ENCODE measurements at regions not wholly inside any gene's neighbourhood (a gene's known extent, or its start where the extent isn't known, plus 50 kb on each side); places are given as distances from the start of the nearest gene placed in this dataset.

- no peak for DNase-seq (ENCODE audit: low read depth in 3 of 3)
Measured at GRCh38 chr16:9570521-9570920, 479.1 kb downstream of the HAPSTR1 start.

- DNase-seq (ENCODE audit: low read depth in 3 of 3): no peak
Measured at GRCh38 chr16:9578459-9578858, 487.0 kb downstream of the HAPSTR1 start.

GRCh38 chr16:9580025-9580424 lies 488.6 kb downstream of the HAPSTR1 start:
- no peak for DNase-seq (ENCODE audit: low read depth in 3 of 3)

GRCh38 chr16:9593440-9593839 lies 502.0 kb downstream of the HAPSTR1 start:
- DNase-seq (ENCODE audit: low read depth in 3 of 3): no peak

GRCh38 chr16:9594047-9594446 lies 502.6 kb downstream of the HAPSTR1 start:
- no peak for DNase-seq (ENCODE audit: low read depth in 3 of 3)

GRCh38 chr16:9594946-9595345 lies 503.5 kb downstream of the HAPSTR1 start:
- DNase-seq (ENCODE audit: low read depth in 3 of 3): no peak

- DNase-seq (ENCODE audit: low read depth in 3 of 3): no peak
Measured at GRCh38 chr16:9595393-9595792, 503.9 kb downstream of the HAPSTR1 start.

- DNase-seq (ENCODE audit: low read depth in 3 of 3): no peak
Measured at GRCh38 chr16:9596788-9597187, 505.3 kb downstream of the HAPSTR1 start.

- DNase-seq (ENCODE audit: low read depth in 3 of 3): no peak
Measured at GRCh38 chr16:9597967-9598730, 506.7 kb downstream of the HAPSTR1 start.

- no peak for DNase-seq (ENCODE audit: low read depth in 3 of 3)
Measured at GRCh38 chr16:9598731-9599083, 507.3 kb downstream of the HAPSTR1 start.

- DNase-seq (ENCODE audit: low read depth in 3 of 3): no peak
Measured at GRCh38 chr16:9599415-9600120, 508.1 kb downstream of the HAPSTR1 start.

GRCh38 chr16:9602189-9602588 lies 510.7 kb downstream of the HAPSTR1 start:
- DNase-seq (ENCODE audit: low read depth in 3 of 3): no peak

- DNase-seq (ENCODE audit: low read depth in 3 of 3): no peak
Measured at GRCh38 chr16:9603316-9603715, 511.9 kb downstream of the HAPSTR1 start.

GRCh38 chr16:9607515-9608230 lies 516.2 kb downstream of the HAPSTR1 start:
- DNase-seq (ENCODE audit: low read depth in 3 of 3): no peak

- no peak for DNase-seq (ENCODE audit: low read depth in 3 of 3)
Measured at GRCh38 chr16:9610727-9611126, 519.3 kb downstream of the HAPSTR1 start.

- no peak for DNase-seq (ENCODE audit: low read depth in 3 of 3)
Measured at GRCh38 chr16:9612267-9612666, 520.8 kb downstream of the HAPSTR1 start.

- DNase-seq (ENCODE audit: low read depth in 3 of 3): no peak
Measured at GRCh38 chr16:9614389-9614788, 522.9 kb downstream of the HAPSTR1 start.

- DNase-seq (ENCODE audit: low read depth in 3 of 3): no peak
Measured at GRCh38 chr16:9622268-9622667, 530.8 kb downstream of the HAPSTR1 start.

- DNase-seq (ENCODE audit: low read depth in 3 of 3): no peak
Measured at GRCh38 chr16:9625122-9625521, 533.7 kb downstream of the HAPSTR1 start.

GRCh38 chr16:9627427-9627826 lies 536.0 kb downstream of the HAPSTR1 start:
- DNase-seq (ENCODE audit: low read depth in 3 of 3): no peak

- DNase-seq (ENCODE audit: low read depth in 3 of 3): no peak
Measured at GRCh38 chr16:9630119-9630518, 538.7 kb downstream of the HAPSTR1 start.

GRCh38 chr16:9630985-9631384 lies 539.5 kb downstream of the HAPSTR1 start:
- no peak for DNase-seq (ENCODE audit: low read depth in 3 of 3)

- DNase-seq (ENCODE audit: low read depth in 3 of 3): no peak
Measured at GRCh38 chr16:9633844-9634243, 542.4 kb downstream of the HAPSTR1 start.
